Endothelial cell of umbilical vein (primary cell): ENCODE measurements at regions not wholly inside any gene's neighbourhood (a gene's known extent, or its start where the extent isn't known, plus 50 kb on each side); places are given as distances from the start of the nearest gene placed in this dataset.

Experiments used
- EZH2 ChIP-seq: IDR thresholded peaks from 2 replicates; pipeline ENCODE4 v1.6.1; 2012; ENCODE audit warnings: borderline replicate concordance, low read depth, mild to moderate bottlenecking, moderate library complexity, low read length, inconsistent platforms; ENCODE audit not compliant: severe bottlenecking
- FOS ChIP-seq: IDR thresholded peaks from 2 replicates; pipeline ENCODE4 v1.6.1; 2011; ENCODE audit warnings: mild to moderate bottlenecking, low read length, moderate library complexity, borderline replicate concordance; ENCODE audit not compliant: insufficient read depth
- GATA2 ChIP-seq: IDR thresholded peaks from 2 replicates; pipeline ENCODE4 v1.7.0; 2011; ENCODE audit warnings: low read depth, mild to moderate bottlenecking, moderate library complexity, mixed read lengths, low read length; ENCODE audit not compliant: insufficient read length, insufficient read depth
- JUN ChIP-seq: IDR thresholded peaks from 2 replicates; pipeline ENCODE4 v1.6.1; 2011; ENCODE audit warnings: borderline replicate concordance, low read depth; ENCODE audit not compliant: insufficient read length, insufficient read depth
- MYC ChIP-seq: IDR thresholded peaks from one replicate; pipeline ENCODE4 v1.6.1; 2011; ENCODE audit warnings: mild to moderate bottlenecking, low read depth, low read length
- POLR2A ChIP-seq: IDR thresholded peaks from 2 replicates; pipeline ENCODE4 v1.6.1; 2012; ENCODE audit warnings: low read depth, mild to moderate bottlenecking, control low read depth, low read length
- POLR2AphosphoS5 ChIP-seq: IDR thresholded peaks from 2 replicates; pipeline ENCODE4 v1.6.1; 2012; ENCODE audit warnings: low read depth, mild to moderate bottlenecking, control low read depth, low read length, moderate library complexity; ENCODE audit not compliant: insufficient read depth
- TF ChIP-seq, protein P1 (sequence below), 2 donors: IDR thresholded peaks; 1 replicate in 1 of 2; 2 replicates in 1 of 2; pipeline ENCODE4 v1.5.1; 2011; ENCODE audit warnings: low read length in 2 of 2, mild to moderate bottlenecking in 2 of 2, moderate library complexity in 2 of 2, control low read depth in 1 of 2, inconsistent platforms in 1 of 2, low read depth in 1 of 2; ENCODE audit not compliant: insufficient read depth in 1 of 2; ENCODE audit errors: extremely low read depth in 1 of 2
- TF ChIP-seq, protein P2 (sequence below): IDR thresholded peaks from 2 replicates; pipeline ENCODE4 v1.6.1; 2011; ENCODE audit not compliant: insufficient read depth, insufficient read length

DNA sequence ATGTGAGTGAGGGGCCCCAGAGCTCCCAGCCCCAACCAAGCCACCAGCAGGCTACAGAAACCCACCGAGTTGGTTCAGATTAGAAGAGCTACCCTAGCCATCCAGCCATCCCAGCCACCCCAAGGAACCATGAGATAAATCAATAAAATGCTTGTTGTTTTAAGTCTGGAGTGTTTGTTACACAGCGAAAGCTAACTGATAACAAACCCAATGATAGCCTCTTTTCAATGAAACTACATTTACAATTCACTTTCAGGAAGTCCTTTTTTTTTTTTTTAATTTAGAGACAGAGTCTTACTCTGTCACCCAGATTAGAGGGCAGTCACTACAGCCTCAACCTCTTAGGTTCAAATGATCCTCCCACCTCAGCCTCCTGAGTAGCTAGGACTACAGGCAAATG, 215.0 kb upstream of the ZFHX3 start:
- TF ChIP-seq, protein P1, sequence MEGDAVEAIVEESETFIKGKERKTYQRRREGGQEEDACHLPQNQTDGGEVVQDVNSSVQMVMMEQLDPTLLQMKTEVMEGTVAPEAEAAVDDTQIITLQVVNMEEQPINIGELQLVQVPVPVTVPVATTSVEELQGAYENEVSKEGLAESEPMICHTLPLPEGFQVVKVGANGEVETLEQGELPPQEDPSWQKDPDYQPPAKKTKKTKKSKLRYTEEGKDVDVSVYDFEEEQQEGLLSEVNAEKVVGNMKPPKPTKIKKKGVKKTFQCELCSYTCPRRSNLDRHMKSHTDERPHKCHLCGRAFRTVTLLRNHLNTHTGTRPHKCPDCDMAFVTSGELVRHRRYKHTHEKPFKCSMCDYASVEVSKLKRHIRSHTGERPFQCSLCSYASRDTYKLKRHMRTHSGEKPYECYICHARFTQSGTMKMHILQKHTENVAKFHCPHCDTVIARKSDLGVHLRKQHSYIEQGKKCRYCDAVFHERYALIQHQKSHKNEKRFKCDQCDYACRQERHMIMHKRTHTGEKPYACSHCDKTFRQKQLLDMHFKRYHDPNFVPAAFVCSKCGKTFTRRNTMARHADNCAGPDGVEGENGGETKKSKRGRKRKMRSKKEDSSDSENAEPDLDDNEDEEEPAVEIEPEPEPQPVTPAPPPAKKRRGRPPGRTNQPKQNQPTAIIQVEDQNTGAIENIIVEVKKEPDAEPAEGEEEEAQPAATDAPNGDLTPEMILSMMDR (IDR thresholded peaks at IDR 0.05; ENCODE audit: extremely low read depth in 1 of 2, insufficient read depth in 1 of 2, low read depth in 1 of 2, low read length in 2 of 2): no peak
- TF ChIP-seq, protein P2, sequence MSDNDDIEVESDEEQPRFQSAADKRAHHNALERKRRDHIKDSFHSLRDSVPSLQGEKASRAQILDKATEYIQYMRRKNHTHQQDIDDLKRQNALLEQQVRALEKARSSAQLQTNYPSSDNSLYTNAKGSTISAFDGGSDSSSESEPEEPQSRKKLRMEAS: no peak
- no peak for TF ChIP-seq POLR2A
- TF ChIP-seq EZH2: no peak
- no peak for TF ChIP-seq GATA2
- no peak for TF ChIP-seq JUN
- no peak for TF ChIP-seq FOS
- no peak for TF ChIP-seq POLR2AphosphoS5
- TF ChIP-seq MYC: no peak
